Colonic mucosa (tissue), 4 donors: ENCODE measurements at regions not wholly inside any gene's neighbourhood (a gene's known extent, or its start where the extent isn't known, plus 50 kb on each side); places are given as distances from the start of the nearest gene placed in this dataset.

Source experiments
- DNase-seq: peaks from one replicate; pipeline ENCODE4 v3.0.0-alpha.2; 2020
- H3K27ac ChIP-seq: fragments of 200-600 bp; one replicate; pipeline ENCODE4 v1.8.0; 2021
- H3K27me3 ChIP-seq: fragments of 200-600 bp; one replicate; pipeline ENCODE4 v1.8.0; 2021
- H3K36me3 ChIP-seq: fragments of 200-600 bp; one replicate; pipeline ENCODE4 v1.8.0; 2021
- H3K4me1 ChIP-seq: fragments of 200-600 bp; one replicate; pipeline ENCODE4 v1.8.0; 2021; ENCODE audit warnings: mild to moderate bottlenecking
- H3K4me3 ChIP-seq: fragments of 200-600 bp; one replicate; pipeline ENCODE4 v1.8.0; 2021
- H3K9ac ChIP-seq, 2 donors: one replicate each; pipeline ENCODE4 v1.7.0; 2013; ENCODE audit warnings: control low read depth in 2 of 2, low read depth in 2 of 2, low read length in 2 of 2
- H3K9me3 ChIP-seq: fragments of 200-600 bp; one replicate; pipeline ENCODE4 v1.8.0; 2021
- intact Hi-C: fragments of 100-400 bp; cut with DNase I; formaldehyde crosslinking; loops from one replicate; pipeline ENCODE4 v1.14.1; 2022
- TF ChIP-seq, protein P1 (sequence below): fragments of 200-600 bp; IDR thresholded peaks from one replicate; pipeline ENCODE4 v1.8.0; 2022; ENCODE audit warnings: antibody characterized with exemption, mild to moderate bottlenecking
- donor health status: healthy.
- donor health status: DM: no; HTN: no; CAD: no.
- donor health status: DM: no; HTN: no; CAD: no.

DNA sequence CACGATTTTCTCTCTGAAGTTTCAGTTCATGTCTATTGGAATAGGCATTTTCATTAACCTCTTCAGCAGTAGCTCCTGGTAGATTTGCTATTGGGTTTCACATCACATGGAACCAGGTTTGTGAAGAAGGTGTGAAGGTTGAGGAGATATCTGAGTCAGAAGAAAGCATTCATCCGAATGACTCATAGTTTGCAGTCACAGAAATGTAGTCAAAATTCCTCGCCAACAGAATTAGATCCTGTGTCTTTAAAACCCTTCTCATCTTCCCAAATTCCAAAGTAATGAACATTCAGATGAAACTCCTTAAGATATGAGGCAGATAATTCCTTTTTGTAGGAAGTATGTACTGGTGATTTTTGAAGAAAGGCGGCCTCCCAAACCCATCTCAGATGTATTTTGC is 125.0 kb upstream of the LARGE1 start:
- intact Hi-C loops: no loop called here
- no peaks in the 10 kb centered on the region for H3K9me3 ChIP-seq
- H3K9ac ChIP-seq: no peak overlapping the region
- H3K27ac ChIP-seq: no peak overlapping the region
- no peaks in the 10 kb centered on the region for H3K4me1 ChIP-seq
- TF ChIP-seq, protein P1, sequence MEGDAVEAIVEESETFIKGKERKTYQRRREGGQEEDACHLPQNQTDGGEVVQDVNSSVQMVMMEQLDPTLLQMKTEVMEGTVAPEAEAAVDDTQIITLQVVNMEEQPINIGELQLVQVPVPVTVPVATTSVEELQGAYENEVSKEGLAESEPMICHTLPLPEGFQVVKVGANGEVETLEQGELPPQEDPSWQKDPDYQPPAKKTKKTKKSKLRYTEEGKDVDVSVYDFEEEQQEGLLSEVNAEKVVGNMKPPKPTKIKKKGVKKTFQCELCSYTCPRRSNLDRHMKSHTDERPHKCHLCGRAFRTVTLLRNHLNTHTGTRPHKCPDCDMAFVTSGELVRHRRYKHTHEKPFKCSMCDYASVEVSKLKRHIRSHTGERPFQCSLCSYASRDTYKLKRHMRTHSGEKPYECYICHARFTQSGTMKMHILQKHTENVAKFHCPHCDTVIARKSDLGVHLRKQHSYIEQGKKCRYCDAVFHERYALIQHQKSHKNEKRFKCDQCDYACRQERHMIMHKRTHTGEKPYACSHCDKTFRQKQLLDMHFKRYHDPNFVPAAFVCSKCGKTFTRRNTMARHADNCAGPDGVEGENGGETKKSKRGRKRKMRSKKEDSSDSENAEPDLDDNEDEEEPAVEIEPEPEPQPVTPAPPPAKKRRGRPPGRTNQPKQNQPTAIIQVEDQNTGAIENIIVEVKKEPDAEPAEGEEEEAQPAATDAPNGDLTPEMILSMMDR: no peak
- DNase-seq: no peak
- no peaks in the 10 kb centered on the region for H3K36me3 ChIP-seq
- H3K27me3 ChIP-seq: no peaks in the 10 kb centered on the region
- no peak overlapping the region for H3K4me3 ChIP-seq

DNA sequence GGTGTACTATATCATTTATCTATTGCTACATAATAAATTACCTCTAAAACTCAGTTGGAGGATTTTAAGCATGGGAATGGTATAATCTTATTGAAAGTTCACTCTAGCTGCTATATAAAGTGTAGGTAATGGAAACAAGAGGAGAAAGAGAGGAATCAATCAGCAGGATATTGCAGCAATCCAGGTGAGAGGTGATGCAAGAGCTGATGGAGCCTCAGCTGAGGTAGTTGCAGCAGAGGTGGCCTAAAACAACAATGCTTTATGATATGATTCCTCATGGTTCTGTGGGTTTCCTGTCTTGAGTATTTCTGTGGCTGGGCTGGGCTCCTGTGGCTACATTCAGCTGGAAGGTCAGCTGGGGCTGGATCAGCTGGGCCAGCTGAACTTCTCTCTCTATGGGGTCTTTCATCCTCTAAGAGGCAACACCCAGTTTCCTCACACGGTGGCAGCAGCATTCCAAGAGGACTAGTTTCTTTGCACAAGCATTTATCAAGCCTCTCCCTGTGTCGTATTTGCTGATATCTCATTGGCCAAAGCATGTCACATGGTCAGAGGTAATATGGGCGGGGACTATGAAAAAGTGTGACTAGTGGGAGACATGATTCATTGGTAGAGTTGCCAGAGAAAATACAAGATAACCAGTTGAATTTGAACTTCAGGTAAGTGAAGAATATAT is 135.4 kb upstream of the LARGE1 start:
- H3K36me3 ChIP-seq: no peaks in the 10 kb centered on the region
- TF ChIP-seq, protein P1: no peak
- no peaks in the 10 kb centered on the region for H3K9me3 ChIP-seq
- H3K4me3 ChIP-seq: no peak overlapping the region
- no peak overlapping the region for H3K27ac ChIP-seq
- intact Hi-C loops: no loop called here
- H3K4me1 ChIP-seq: no peaks in the 10 kb centered on the region
- no peak for DNase-seq
- no peak overlapping the region for H3K9ac ChIP-seq
- H3K27me3 ChIP-seq: no peaks in the 10 kb centered on the region

DNA sequence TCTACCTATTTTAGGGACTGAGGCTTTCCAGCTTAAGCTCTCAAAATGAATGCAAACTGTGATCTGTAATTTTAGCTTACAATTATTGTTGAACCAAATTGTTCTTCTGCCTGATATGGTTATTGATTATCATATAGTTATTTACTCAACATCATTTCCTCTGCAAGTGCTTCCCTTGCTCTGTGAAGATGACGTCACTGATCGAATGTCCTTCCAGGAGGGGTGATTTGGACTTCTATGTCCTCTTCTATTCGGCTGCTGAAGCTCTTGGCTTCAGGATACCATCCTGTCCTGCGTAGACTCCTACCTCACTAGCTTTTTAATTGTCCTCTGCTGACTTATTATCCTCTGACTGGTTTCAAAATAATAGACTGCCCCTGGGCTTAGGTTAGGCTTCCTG is 137.4 kb upstream of the LARGE1 start:
- intact Hi-C loops: no loop called here
- no peak for DNase-seq
- no peak overlapping the region for H3K27ac ChIP-seq
- no peak overlapping the region for H3K4me3 ChIP-seq
- no peaks in the 10 kb centered on the region for H3K27me3 ChIP-seq
- no peaks in the 10 kb centered on the region for H3K4me1 ChIP-seq
- TF ChIP-seq, protein P1: no peak
- H3K36me3 ChIP-seq: no peaks in the 10 kb centered on the region
- H3K9ac ChIP-seq: no peak overlapping the region
- H3K9me3 ChIP-seq: no peaks in the 10 kb centered on the region

DNA sequence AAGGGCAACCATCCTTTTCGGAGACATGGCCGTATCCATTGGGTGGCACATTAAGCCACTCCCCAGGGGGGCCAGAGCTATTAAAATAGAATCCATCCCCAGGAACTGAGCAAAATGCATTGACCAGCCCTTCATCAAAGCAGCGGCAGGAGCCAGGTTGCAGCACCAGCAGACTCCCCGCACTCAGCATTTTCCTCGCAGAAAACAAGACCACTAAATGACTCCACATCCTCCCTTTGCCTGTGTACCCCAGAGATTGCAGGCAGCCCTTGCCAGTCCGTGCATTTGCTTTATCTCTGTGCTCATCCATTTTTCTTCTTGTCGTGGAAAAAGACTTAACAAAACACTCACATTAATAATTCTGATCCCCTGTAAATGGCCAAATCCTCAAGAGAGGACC is 144.4 kb upstream of the LARGE1 start:
- TF ChIP-seq, protein P1: no peak
- H3K36me3 ChIP-seq: no peaks in the 10 kb centered on the region
- no peaks in the 10 kb centered on the region for H3K4me1 ChIP-seq
- H3K9me3 ChIP-seq: no peaks in the 10 kb centered on the region
- H3K27me3 ChIP-seq: no peaks in the 10 kb centered on the region
- DNase-seq: no peak
- H3K27ac ChIP-seq: no peak overlapping the region
- no peak overlapping the region for H3K4me3 ChIP-seq
- intact Hi-C loops: no loop called here
- no peak overlapping the region for H3K9ac ChIP-seq

DNA sequence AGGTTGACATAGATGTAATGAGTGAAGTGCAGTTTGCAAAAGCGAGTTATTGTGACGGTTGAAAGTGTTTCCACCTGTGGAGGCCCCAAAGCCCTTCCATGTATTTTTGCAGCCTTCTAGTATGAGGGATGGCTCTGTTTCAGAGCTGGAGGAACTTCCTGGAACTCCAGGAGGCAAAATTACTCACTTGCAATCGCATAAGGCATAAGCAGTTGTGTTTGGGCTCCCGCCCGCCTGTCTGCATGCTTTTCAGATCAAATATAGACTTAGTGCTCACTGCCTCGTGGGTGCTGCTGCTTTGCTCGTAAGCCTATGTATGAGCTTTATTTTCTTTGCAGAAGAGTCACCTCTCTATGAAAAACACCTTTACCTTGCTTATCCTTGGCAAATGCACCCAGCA is 146.8 kb upstream of the LARGE1 start:
- TF ChIP-seq, protein P1: no peak
- no peak overlapping the region for H3K4me3 ChIP-seq
- intact Hi-C loops: no loop called here
- H3K9ac ChIP-seq: no peak overlapping the region
- no peak overlapping the region for H3K27ac ChIP-seq
- DNase-seq: no peak
- no peaks in the 10 kb centered on the region for H3K4me1 ChIP-seq
- H3K27me3 ChIP-seq: no peaks in the 10 kb centered on the region
- H3K9me3 ChIP-seq: no peaks in the 10 kb centered on the region
- no peaks in the 10 kb centered on the region for H3K36me3 ChIP-seq
